GM12878 (cell line): ENCODE measurements at regions not wholly inside any gene's neighbourhood (a gene's known extent, or its start where the extent isn't known, plus 50 kb on each side); places are given as distances from the start of the nearest gene placed in this dataset.

ENCODE experiments used
- CBX5 ChIP-seq: sonication (generic); IDR thresholded peaks from 2 replicates; pipeline ENCODE4 v1.6.1; 2016; ENCODE audit warnings: low read depth, moderate library complexity, mild to moderate bottlenecking, inconsistent platforms
- EZH2 ChIP-seq: IDR thresholded peaks from 2 replicates; pipeline ENCODE4 v1.6.1; 2012; ENCODE audit warnings: low read depth, mild to moderate bottlenecking, control low read depth, inconsistent platforms, low read length, borderline replicate concordance; ENCODE audit not compliant: control insufficient read depth
- POLR2AphosphoS5 ChIP-seq: IDR thresholded peaks from 2 replicates; pipeline ENCODE4 v1.6.1; 2011; ENCODE audit warnings: mild to moderate bottlenecking, low read length, inconsistent platforms
- SRF ChIP-seq, 2 experiments: IDR thresholded peaks; 2 replicates each; pipeline ENCODE4 v1.6.1; 2011; ENCODE audit warnings: low read depth in 2 of 2, low read length in 2 of 2, mild to moderate bottlenecking in 1 of 2, moderate library complexity in 1 of 2
- TF ChIP-seq, protein P1 (sequence below), 3 experiments: IDR thresholded peaks in 2 of 3; conservative IDR thresholded peaks in 1 of 3; 2 replicates each; pipeline ENCODE4 v1.5.1; 2011; ENCODE audit warnings: low read depth in 3 of 3, low read length in 3 of 3, mild to moderate bottlenecking in 3 of 3, control low read depth in 2 of 3, moderate library complexity in 2 of 3, inconsistent platforms in 1 of 3, mixed read lengths in 1 of 3; ENCODE audit not compliant: control insufficient read depth in 2 of 3, insufficient read depth in 1 of 3; ENCODE audit errors: extremely low read depth in 1 of 3
- TF ChIP-seq, protein P2 (sequence below): IDR thresholded peaks from 2 replicates; pipeline ENCODE4 v1.6.1; 2012; ENCODE audit warnings: low read depth, low read length, improper control_type of control experiment
- TF ChIP-seq, protein P3 (sequence below): IDR thresholded peaks from 2 replicates; pipeline ENCODE4 v1.6.1; 2012; ENCODE audit warnings: mild to moderate bottlenecking, low read depth, low read length

DNA sequence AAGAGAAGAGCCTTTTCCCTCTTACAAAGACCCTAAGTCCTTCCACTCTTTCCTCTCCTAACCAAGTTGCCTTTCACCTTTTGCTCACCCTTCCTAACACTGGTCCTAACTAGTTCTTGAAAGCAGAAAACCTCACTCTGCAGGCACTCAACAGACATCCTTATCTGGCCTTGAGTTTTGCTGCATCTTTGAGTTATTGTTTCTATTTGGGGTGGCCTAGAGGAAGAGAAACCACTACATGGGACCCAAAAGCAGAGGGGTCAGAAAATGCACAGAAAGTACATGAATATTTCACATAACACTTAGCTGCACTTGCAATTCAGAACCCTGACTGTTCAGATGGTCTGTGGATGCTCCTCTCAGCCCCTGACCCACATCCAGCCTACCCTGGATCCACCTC is 178.3 kb upstream of the SYT6 start:
- TF ChIP-seq, protein P1, sequence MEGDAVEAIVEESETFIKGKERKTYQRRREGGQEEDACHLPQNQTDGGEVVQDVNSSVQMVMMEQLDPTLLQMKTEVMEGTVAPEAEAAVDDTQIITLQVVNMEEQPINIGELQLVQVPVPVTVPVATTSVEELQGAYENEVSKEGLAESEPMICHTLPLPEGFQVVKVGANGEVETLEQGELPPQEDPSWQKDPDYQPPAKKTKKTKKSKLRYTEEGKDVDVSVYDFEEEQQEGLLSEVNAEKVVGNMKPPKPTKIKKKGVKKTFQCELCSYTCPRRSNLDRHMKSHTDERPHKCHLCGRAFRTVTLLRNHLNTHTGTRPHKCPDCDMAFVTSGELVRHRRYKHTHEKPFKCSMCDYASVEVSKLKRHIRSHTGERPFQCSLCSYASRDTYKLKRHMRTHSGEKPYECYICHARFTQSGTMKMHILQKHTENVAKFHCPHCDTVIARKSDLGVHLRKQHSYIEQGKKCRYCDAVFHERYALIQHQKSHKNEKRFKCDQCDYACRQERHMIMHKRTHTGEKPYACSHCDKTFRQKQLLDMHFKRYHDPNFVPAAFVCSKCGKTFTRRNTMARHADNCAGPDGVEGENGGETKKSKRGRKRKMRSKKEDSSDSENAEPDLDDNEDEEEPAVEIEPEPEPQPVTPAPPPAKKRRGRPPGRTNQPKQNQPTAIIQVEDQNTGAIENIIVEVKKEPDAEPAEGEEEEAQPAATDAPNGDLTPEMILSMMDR (IDR thresholded peaks at IDR 0.05 in 2 of 3, conservative IDR thresholded peaks at IDR 0.05 in 1 of 3; ENCODE audit: control insufficient read depth in 2 of 3, extremely low read depth in 1 of 3, insufficient read depth in 1 of 3, low read depth in 3 of 3, low read length in 3 of 3): no peak
- TF ChIP-seq, protein P2, sequence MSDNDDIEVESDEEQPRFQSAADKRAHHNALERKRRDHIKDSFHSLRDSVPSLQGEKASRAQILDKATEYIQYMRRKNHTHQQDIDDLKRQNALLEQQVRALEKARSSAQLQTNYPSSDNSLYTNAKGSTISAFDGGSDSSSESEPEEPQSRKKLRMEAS: no peak
- no peak for TF ChIP-seq POLR2AphosphoS5
- TF ChIP-seq CBX5: no peak
- TF ChIP-seq EZH2: no peak
- TF ChIP-seq, protein P3, sequence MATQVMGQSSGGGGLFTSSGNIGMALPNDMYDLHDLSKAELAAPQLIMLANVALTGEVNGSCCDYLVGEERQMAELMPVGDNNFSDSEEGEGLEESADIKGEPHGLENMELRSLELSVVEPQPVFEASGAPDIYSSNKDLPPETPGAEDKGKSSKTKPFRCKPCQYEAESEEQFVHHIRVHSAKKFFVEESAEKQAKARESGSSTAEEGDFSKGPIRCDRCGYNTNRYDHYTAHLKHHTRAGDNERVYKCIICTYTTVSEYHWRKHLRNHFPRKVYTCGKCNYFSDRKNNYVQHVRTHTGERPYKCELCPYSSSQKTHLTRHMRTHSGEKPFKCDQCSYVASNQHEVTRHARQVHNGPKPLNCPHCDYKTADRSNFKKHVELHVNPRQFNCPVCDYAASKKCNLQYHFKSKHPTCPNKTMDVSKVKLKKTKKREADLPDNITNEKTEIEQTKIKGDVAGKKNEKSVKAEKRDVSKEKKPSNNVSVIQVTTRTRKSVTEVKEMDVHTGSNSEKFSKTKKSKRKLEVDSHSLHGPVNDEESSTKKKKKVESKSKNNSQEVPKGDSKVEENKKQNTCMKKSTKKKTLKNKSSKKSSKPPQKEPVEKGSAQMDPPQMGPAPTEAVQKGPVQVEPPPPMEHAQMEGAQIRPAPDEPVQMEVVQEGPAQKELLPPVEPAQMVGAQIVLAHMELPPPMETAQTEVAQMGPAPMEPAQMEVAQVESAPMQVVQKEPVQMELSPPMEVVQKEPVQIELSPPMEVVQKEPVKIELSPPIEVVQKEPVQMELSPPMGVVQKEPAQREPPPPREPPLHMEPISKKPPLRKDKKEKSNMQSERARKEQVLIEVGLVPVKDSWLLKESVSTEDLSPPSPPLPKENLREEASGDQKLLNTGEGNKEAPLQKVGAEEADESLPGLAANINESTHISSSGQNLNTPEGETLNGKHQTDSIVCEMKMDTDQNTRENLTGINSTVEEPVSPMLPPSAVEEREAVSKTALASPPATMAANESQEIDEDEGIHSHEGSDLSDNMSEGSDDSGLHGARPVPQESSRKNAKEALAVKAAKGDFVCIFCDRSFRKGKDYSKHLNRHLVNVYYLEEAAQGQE: no peak
- TF ChIP-seq SRF (IDR thresholded peaks at IDR 0.05; ENCODE audit: low read depth in 2 of 2, low read length in 2 of 2): no peak
